HEK293 (cell line): ENCODE measurements at regions not wholly inside any gene's neighbourhood (a gene's known extent, or its start where the extent isn't known, plus 50 kb on each side); places are given as distances from the start of the nearest gene placed in this dataset.

Source experiments
- FEZF1 ChIP-seq: fragments of 450-650 bp; formaldehyde crosslinking; IDR thresholded peaks from 2 replicates; pipeline ENCODE4 v1.5.1; 2016; ENCODE audit warnings: missing biosample characterization, missing genetic modification characterization
- PRDM1 ChIP-seq: fragments of 450-650 bp; formaldehyde crosslinking; IDR thresholded peaks from 2 replicates; pipeline ENCODE4; 2016; ENCODE audit warnings: missing biosample characterization, missing genetic modification characterization
- YY1 ChIP-seq: fragments of 450-650 bp; formaldehyde crosslinking; IDR thresholded peaks from 2 replicates; pipeline ENCODE4 v1.5.1; 2018; ENCODE audit warnings: missing biosample characterization, missing genetic modification characterization
- ZEB2 ChIP-seq: fragments of 450-650 bp; formaldehyde crosslinking; IDR thresholded peaks from 2 replicates; pipeline ENCODE4 v1.5.1; 2016; ENCODE audit warnings: missing biosample characterization, missing genetic modification characterization
- ZNF202 ChIP-seq: fragments of 450-650 bp; formaldehyde crosslinking; IDR thresholded peaks from 2 replicates; pipeline ENCODE4 v1.5.1; 2016; ENCODE audit warnings: missing biosample characterization, missing genetic modification characterization, borderline replicate concordance
- ZNF510 ChIP-seq: fragments of 450-650 bp; formaldehyde crosslinking; IDR thresholded peaks from 2 replicates; pipeline ENCODE4 v1.5.1; 2018; ENCODE audit warnings: mild to moderate bottlenecking, missing genetic modification characterization, missing biosample characterization; ENCODE audit not compliant: insufficient replicate concordance
- ZNF623 ChIP-seq: fragments of 450-650 bp; formaldehyde crosslinking; IDR thresholded peaks from 2 replicates; pipeline ENCODE4 v1.5.1; 2016; ENCODE audit warnings: missing biosample characterization, missing genetic modification characterization
- ZNF837 ChIP-seq: fragments of 450-650 bp; formaldehyde crosslinking; IDR thresholded peaks from 2 replicates; pipeline ENCODE4 v1.5.1; 2016; ENCODE audit warnings: missing biosample characterization, missing genetic modification characterization
- TF ChIP-seq, protein P1 (sequence below): fragments of 450-650 bp; formaldehyde crosslinking; IDR thresholded peaks from 2 replicates; pipeline ENCODE4 v1.5.1; 2016; ENCODE audit warnings: missing biosample characterization, missing genetic modification characterization

DNA sequence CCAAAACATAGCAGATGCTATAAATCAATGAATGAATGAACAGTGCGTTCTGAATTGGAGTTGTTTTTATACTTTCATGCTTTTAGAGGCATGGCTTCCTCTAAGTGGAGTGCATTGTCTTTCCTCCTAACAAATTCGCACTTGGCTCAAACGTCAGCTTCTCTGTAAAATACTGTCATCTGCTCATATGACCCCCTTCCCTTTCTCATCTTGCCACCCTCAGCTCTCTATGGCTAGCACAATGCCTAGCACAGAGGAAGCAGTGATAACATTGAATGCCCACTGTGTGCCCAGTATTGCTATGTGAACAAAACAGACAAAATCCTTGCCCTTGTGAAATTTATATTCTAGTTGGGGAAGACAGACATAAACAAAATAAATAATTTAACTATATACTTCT lies 258.8 kb downstream of the MREG start:
- TF ChIP-seq ZNF202, result no peak
- TF ChIP-seq YY1 (tag by site-specific recombination), result no peak
- TF ChIP-seq, protein P1, sequence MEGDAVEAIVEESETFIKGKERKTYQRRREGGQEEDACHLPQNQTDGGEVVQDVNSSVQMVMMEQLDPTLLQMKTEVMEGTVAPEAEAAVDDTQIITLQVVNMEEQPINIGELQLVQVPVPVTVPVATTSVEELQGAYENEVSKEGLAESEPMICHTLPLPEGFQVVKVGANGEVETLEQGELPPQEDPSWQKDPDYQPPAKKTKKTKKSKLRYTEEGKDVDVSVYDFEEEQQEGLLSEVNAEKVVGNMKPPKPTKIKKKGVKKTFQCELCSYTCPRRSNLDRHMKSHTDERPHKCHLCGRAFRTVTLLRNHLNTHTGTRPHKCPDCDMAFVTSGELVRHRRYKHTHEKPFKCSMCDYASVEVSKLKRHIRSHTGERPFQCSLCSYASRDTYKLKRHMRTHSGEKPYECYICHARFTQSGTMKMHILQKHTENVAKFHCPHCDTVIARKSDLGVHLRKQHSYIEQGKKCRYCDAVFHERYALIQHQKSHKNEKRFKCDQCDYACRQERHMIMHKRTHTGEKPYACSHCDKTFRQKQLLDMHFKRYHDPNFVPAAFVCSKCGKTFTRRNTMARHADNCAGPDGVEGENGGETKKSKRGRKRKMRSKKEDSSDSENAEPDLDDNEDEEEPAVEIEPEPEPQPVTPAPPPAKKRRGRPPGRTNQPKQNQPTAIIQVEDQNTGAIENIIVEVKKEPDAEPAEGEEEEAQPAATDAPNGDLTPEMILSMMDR (tag by site-specific recombination), result no peak
- no peak for TF ChIP-seq ZNF837 (tag by site-specific recombination)
- TF ChIP-seq ZEB2 (tag by site-specific recombination), result no peak
- no peak for TF ChIP-seq ZNF510 (tag by site-specific recombination)
- TF ChIP-seq PRDM1, result no peak
- TF ChIP-seq FEZF1 (tag by site-specific recombination), result no peak
- no peak for TF ChIP-seq ZNF623
